Nephron progenitor cell (in vitro differentiated cells): ENCODE measurements at regions not wholly inside any gene's neighbourhood (a gene's known extent, or its start where the extent isn't known, plus 50 kb on each side); places are given as distances from the start of the nearest gene placed in this dataset.
"Not testable (repeated sequence)": the region's sequence is repeated elsewhere in the genome, so short reads cannot be mapped to it uniquely, and the experiment has no call there.

Experiments used
- DNase-seq: peaks from one replicate; pipeline ENCODE4 v3.0.0; 2021
- H3K27ac Mint-ChIP-seq: 2 replicates; pipeline ENCODE4 v1.8.0; 2021; ENCODE audit warnings: mild to moderate bottlenecking, moderate library complexity, mixed read lengths
- H3K27me3 Mint-ChIP-seq: 2 replicates; pipeline ENCODE4 v1.8.0; 2021; ENCODE audit warnings: mild to moderate bottlenecking, low read depth, mixed read lengths; ENCODE audit not compliant: poor library complexity
- H3K36me3 Mint-ChIP-seq: 2 replicates; pipeline ENCODE4 v1.8.0; 2021; ENCODE audit warnings: low read depth, mixed read lengths
- H3K4me1 Mint-ChIP-seq: 2 replicates; pipeline ENCODE4 v1.8.0; 2021; ENCODE audit warnings: mixed read lengths
- H3K4me3 Mint-ChIP-seq: 2 replicates; pipeline ENCODE4 v1.8.0; 2021; ENCODE audit warnings: mild to moderate bottlenecking, moderate library complexity, mixed read lengths
- H3K9me3 Mint-ChIP-seq: 2 replicates; pipeline ENCODE4 v1.8.0; 2021; ENCODE audit warnings: mild to moderate bottlenecking, moderate library complexity, mixed read lengths
- TF ChIP-seq, protein P1 (sequence below): fragments of 200-600 bp; sonication (generic); IDR thresholded peaks from 2 replicates; pipeline ENCODE4 v1.5.0; 2021; ENCODE audit warnings: antibody characterized with exemption

DNA sequence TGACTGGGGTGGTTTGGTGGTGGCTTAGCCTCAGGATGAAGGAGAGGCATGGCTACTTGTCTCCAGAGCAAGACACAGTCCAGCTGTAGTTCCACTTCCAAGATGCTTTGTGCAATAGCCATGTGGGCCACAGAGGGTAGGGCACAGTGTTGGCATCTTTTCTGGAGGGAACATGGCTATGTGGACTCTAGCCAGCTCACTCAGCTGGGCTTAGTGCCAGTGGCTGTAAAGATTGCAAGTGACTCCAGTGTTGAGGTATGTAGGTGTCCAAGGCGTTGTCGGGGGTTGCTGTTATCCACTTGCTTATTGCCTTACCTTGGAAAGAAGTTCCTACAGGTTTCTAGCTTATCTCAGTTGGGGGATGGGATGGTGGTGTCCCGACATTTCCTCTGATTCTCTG is 233.4 kb downstream of the CD109 start:
- DNase-seq, result no peak
- Mint-ChIP-seq H3K27ac (no peak overlapping the region), H3K4me1 (no peaks in the 10 kb centered on the region), H3K27me3 (no peaks in the 10 kb centered on the region), H3K36me3 (no peaks in the 10 kb centered on the region), H3K4me3 (no peak overlapping the region), H3K9me3 (peaks cover 13% of the 10 kb centered on the region)
- TF ChIP-seq, protein P1, sequence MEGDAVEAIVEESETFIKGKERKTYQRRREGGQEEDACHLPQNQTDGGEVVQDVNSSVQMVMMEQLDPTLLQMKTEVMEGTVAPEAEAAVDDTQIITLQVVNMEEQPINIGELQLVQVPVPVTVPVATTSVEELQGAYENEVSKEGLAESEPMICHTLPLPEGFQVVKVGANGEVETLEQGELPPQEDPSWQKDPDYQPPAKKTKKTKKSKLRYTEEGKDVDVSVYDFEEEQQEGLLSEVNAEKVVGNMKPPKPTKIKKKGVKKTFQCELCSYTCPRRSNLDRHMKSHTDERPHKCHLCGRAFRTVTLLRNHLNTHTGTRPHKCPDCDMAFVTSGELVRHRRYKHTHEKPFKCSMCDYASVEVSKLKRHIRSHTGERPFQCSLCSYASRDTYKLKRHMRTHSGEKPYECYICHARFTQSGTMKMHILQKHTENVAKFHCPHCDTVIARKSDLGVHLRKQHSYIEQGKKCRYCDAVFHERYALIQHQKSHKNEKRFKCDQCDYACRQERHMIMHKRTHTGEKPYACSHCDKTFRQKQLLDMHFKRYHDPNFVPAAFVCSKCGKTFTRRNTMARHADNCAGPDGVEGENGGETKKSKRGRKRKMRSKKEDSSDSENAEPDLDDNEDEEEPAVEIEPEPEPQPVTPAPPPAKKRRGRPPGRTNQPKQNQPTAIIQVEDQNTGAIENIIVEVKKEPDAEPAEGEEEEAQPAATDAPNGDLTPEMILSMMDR, result no peak

DNA sequence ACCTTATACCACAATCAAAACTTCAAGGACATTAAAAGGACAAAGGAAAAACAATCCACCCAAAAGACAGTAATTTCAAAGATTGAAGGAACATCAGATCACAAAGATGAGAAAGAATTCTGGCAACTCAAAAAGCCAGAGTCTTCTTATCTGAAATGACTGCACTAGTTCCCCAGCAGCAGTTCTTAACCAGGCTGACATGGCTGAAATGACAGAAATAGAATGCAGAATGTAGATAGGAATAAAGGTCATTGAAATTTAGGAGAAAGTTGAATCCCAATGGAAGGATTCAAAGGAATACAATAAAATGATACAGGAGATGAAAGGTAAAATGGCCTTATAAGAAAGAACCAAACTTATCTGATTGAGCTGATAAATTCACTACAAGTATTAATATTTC is 231.4 kb downstream of the CD109 start:
- no peaks in the 10 kb centered on the region for H3K4me1 Mint-ChIP-seq
- TF ChIP-seq, protein P1, result no peak
- H3K9me3 Mint-ChIP-seq, result peaks cover 13% of the 10 kb centered on the region

GRCh38 chr6:73925703-73926102 is 229.7 kb downstream of the CD109 start:
- H3K27ac Mint-ChIP-seq, H3K4me1 Mint-ChIP-seq, H3K27me3 Mint-ChIP-seq: not testable (repeated sequence)

More for the DNA sequence above, 231.4 kb downstream of the CD109 start:
- no peak overlapping the region for H3K4me3 Mint-ChIP-seq
- no peak overlapping the region for H3K27ac Mint-ChIP-seq
- no peaks in the 10 kb centered on the region for H3K27me3 Mint-ChIP-seq
- no peaks in the 10 kb centered on the region for H3K36me3 Mint-ChIP-seq
- DNase-seq, result no peak

GRCh38 chr6:73923905-73924485 is 228.0 kb downstream of the CD109 start:
- TF ChIP-seq, protein P1, result no peak
- Mint-ChIP-seq H3K9me3 (peaks cover 20% of the 10 kb centered on the region), H3K36me3 (no peaks in the 10 kb centered on the region), H3K4me1 (no peaks in the 10 kb centered on the region), H3K4me3 (no peak overlapping the region), H3K27ac (no peak overlapping the region), H3K27me3 (no peaks in the 10 kb centered on the region)
- DNase-seq, result no peak

More at GRCh38 chr6:73925703-73926102, 229.7 kb downstream of the CD109 start:
- not testable (repeated sequence) for H3K4me3 Mint-ChIP-seq, DNase-seq, H3K36me3 Mint-ChIP-seq
- peaks cover 14% of the 10 kb centered on the region for H3K9me3 Mint-ChIP-seq

DNA sequence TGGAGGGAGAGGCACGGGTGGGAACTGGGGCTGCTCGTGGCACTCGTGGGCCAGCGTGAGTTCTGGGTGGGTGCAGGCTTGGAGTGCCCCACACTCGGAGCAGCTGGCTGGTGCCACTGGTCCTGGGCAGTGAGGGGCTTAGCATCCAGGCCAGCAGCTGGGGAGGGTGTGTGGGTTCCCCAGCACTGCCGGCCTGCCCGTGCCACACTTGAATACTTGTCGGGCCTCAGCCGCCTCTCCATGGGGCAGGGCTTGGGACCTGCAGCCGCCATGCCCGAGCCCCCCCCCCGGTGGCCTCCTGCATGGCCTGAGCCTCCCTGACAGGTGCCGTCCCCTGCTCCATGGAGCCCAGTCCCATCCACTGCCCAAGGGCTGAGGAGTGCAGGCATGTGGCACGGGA is 207.2 kb downstream of the CD109 start:
- H3K27ac Mint-ChIP-seq, result no peak overlapping the region
- H3K9me3 Mint-ChIP-seq, result peaks cover 27% of the 10 kb centered on the region
- H3K4me3 Mint-ChIP-seq, result no peak overlapping the region
- peaks cover 9% of the 10 kb centered on the region for H3K36me3 Mint-ChIP-seq
- H3K4me1 Mint-ChIP-seq, result no peaks in the 10 kb centered on the region
- H3K27me3 Mint-ChIP-seq, result peaks cover 4% of the 10 kb centered on the region
- no peak for DNase-seq
- TF ChIP-seq, protein P1, result no peak

- peaks cover 9% of the 10 kb centered on the region for H3K36me3 Mint-ChIP-seq
- H3K4me1 Mint-ChIP-seq, result no peaks in the 10 kb centered on the region
- peaks cover 27% of the 10 kb centered on the region for H3K9me3 Mint-ChIP-seq
- no peak overlapping the region for H3K27ac Mint-ChIP-seq
- TF ChIP-seq, protein P1, result no peak
- DNase-seq, result no peak
- H3K4me3 Mint-ChIP-seq, result no peak overlapping the region
- no peaks in the 10 kb centered on the region for H3K27me3 Mint-ChIP-seq
These were observed 206.0 kb downstream of the CD109 start for GRCh38 chr6:73901986-73902385.
